ENCODE measurements at regions not wholly inside any gene's neighbourhood (a gene's known extent, or its start where the extent isn't known, plus 50 kb on each side); places are given as distances from the start of the nearest gene placed in this dataset.
"Not testable (repeated sequence)": the region's sequence is repeated elsewhere in the genome, so short reads cannot be mapped to it uniquely, and the experiment has no call there.

DNA sequence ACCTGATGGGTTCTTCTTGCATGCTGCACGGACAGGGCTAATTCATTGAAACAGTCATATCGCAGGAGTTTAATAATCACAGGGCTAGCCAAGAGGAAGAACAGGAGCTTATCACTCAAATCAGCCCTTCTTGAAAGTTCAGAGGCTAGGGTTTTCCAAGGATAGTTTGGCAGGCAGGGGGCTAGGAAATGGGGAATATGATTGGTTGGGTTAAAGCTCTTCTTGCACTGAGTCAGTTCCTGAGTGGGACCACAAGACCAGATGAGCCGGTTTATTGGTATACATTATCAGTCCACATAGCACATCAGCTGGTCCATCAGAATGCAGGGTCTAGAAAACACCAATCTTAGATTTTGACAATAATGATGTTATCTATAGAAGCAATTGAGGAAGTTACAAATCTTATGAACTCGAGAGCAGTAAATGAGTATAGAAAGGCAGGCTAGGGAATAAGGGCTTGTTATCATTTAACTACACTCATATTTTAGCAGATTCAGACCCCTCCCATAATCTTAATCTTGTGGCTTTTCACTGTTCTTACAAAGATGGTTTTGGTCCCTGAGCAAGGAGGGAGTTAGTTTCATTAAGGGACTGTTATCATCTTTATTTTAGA, 58.1 kb upstream of the SLC25A36 start:
- FAIRE-seq, result no peak
- no peak overlapping the region for H3K4me3 ChIP-seq (ENCODE audit: low read depth, low read length)
- no peak for DNase-seq (ENCODE audit: low read depth)
- H3K36me3 ChIP-seq (ENCODE audit: control insufficient read depth, insufficient read depth, low read length), result no peaks in the 10 kb centered on the region
- TF ChIP-seq, protein P1, sequence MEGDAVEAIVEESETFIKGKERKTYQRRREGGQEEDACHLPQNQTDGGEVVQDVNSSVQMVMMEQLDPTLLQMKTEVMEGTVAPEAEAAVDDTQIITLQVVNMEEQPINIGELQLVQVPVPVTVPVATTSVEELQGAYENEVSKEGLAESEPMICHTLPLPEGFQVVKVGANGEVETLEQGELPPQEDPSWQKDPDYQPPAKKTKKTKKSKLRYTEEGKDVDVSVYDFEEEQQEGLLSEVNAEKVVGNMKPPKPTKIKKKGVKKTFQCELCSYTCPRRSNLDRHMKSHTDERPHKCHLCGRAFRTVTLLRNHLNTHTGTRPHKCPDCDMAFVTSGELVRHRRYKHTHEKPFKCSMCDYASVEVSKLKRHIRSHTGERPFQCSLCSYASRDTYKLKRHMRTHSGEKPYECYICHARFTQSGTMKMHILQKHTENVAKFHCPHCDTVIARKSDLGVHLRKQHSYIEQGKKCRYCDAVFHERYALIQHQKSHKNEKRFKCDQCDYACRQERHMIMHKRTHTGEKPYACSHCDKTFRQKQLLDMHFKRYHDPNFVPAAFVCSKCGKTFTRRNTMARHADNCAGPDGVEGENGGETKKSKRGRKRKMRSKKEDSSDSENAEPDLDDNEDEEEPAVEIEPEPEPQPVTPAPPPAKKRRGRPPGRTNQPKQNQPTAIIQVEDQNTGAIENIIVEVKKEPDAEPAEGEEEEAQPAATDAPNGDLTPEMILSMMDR (IDR thresholded peaks at IDR 0.05; ENCODE audit: insufficient read depth, low read length, severe bottlenecking), result no peak
- no peaks in the 10 kb centered on the region for H3K27me3 ChIP-seq (ENCODE audit: control insufficient read depth, insufficient read depth, low read length)

DNA sequence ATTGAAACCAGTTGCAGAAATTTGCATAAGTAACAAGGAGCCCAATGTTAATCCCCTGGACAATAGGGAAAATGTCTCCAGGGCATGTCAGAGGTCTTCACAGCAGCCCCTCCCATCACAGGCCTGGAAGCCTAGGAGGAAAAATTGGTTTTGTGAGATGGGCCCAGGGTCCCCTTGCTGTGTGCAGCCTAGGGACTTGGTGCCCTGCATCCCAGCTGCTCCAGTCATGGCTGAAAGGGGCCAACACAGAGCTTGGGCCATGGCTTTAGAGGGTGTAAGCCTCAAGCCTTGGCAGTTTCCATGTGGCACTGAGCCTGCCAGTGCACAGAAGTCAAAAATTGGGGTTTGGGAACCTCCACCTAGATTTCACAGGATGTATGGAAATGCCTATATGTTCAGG, 55.9 kb upstream of the SLC25A36 start:
- H3K36me3 ChIP-seq (ENCODE audit: control insufficient read depth, insufficient read depth, low read length); FAIRE-seq; H3K4me3 ChIP-seq (ENCODE audit: low read depth, low read length); H3K27me3 ChIP-seq (ENCODE audit: control insufficient read depth, insufficient read depth, low read length); DNase-seq (ENCODE audit: low read depth): not testable (repeated sequence)
